ENCODE measurements at regions not wholly inside any gene's neighbourhood (a gene's known extent, or its start where the extent isn't known, plus 50 kb on each side); places are given as distances from the start of the nearest gene placed in this dataset.

DNA sequence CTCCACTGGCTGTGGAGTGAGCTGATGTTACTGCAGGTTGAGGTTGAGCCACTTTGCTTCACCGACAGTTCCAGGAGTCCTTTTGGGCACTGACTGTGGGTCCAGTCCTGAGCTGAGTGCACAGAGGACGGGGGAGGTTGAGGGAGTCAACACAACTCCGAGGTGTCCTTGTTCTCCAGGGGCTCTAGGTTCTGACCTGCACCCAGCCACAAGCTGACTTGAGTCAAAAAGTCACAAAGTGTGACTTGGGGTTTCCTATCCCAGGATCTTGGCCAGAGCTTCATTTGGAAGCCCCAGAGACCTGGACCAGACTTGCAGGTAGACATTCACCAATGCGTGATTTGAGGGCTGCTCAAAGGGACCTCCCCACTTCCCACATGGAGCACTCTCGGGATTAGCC, 95.0 kb downstream of the FAM43A start:
- no peak for TF ChIP-seq CTCF (IDR thresholded peaks at IDR 0.05; ENCODE audit: low read depth, low read length)
- no peak overlapping the region for H3K4me3 ChIP-seq (ENCODE audit: low read depth, low read length)

DNA sequence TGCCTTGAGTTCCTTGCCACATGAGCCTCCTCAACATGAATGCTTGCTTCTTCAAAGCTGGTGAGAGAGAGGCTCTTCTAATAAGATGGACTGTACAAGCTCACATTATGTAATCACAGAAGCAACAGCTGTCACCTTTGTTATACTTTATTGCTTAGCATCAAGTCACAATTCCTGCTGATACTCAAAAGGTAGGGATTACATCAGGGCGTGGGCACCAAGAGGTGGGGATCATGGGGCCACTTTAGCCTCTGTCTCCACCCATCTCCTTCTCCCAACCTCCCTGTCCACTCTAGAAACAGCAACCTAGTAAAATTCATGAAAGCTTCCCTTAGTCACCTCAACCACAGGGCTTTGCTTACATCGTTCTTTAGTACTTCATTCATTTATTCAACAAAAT, 95.9 kb downstream of the FAM43A start:
- no peak overlapping the region for H3K4me3 ChIP-seq (ENCODE audit: low read depth, low read length)
- TF ChIP-seq CTCF (IDR thresholded peaks at IDR 0.05; ENCODE audit: low read depth, low read length), result no peak

DNA sequence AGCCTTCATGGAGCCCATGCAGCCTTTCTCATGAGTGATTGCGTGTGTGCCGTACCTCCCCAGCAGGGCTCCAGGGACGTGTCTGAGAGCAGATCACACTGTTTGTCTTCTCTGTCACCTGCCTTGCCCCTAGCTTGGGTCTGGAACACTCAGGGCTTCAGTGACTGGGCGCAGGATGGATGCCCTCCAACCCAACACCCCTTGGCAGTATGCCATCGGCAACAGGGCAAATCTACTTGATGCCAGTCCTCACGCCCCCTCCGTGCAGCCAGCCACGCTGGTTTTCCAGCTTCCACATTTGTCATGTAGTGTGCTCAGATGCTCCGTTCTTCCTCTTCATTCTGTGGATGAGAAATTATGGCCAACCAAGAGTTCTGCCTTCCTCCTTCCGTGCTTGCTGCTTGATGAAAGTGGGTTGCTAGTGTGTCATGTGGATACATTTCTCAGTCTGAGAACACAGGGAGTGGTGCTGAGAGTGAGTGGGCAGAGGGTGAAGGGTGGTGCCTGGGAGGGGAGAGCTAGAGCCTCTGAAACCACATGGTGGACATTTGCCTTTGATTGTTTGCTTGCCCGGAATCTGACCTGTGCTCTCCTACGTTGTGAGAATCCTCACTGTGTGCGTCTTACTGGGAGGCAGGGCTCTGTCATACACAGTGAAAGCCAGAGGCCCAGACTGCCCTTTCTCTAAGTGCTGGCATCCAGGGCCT, 97.2 kb downstream of the FAM43A start:
- no peak for TF ChIP-seq CTCF (IDR thresholded peaks at IDR 0.05; ENCODE audit: low read depth, low read length)
- no peak overlapping the region for H3K4me3 ChIP-seq (ENCODE audit: low read depth, low read length)

- TF ChIP-seq CTCF (IDR thresholded peaks at IDR 0.05; ENCODE audit: low read depth, low read length), result no peak
- no peak overlapping the region for H3K4me3 ChIP-seq (ENCODE audit: low read depth, low read length)
Measured at GRCh38 chr3:194784361-194784760, 98.7 kb downstream of the FAM43A start.

DNA sequence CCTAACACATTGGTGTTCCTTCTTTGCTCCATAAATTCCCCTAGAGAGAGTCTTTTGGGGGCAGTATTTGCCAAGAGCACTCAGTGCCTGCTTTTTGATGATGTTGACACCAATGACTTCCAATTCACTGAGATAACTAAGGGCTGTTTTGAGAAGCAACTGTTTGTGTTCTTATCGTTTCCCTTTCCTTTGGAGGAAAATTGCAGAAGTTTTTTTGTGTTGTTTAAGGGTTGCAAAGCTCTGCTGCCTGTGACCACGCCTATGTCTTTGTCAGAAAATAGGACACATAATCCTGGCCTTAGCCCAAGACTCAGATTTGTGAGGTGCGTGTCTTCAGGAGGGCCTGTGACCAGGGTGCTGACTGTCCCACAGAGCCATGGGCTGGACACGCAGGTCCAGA, 99.6 kb downstream of the FAM43A start:
- H3K4me3 ChIP-seq (ENCODE audit: low read depth, low read length), result no peak overlapping the region
- no peak for TF ChIP-seq CTCF (IDR thresholded peaks at IDR 0.05; ENCODE audit: low read depth, low read length)

- no peak overlapping the region for H3K4me3 ChIP-seq (ENCODE audit: low read depth, low read length)
- TF ChIP-seq CTCF (IDR thresholded peaks at IDR 0.05; ENCODE audit: low read depth, low read length), result no peak
Measured at GRCh38 chr3:194787072-194787471, 101.4 kb downstream of the FAM43A start.

GRCh38 chr3:194787650-194788049, 102.0 kb downstream of the FAM43A start:
- no peak overlapping the region for H3K4me3 ChIP-seq (ENCODE audit: low read depth, low read length)
- TF ChIP-seq CTCF (IDR thresholded peaks at IDR 0.05; ENCODE audit: low read depth, low read length), result no peak
